NCI-H2171 treated with DMSO at 0.1 percent for 48 hours (cell line): ENCODE measurements at regions not wholly inside any gene's neighbourhood (a gene's known extent, or its start where the extent isn't known, plus 50 kb on each side); places are given as distances from the start of the nearest gene placed in this dataset.
"Not testable (repeated sequence)": the region's sequence is repeated elsewhere in the genome, so short reads cannot be mapped to it uniquely, and the experiment has no call there.

Experiments
- DNase-seq: peaks from one replicate; lab custom pipeline; 2025; lab: John Stamatoyannopoulos, UW

DNA sequence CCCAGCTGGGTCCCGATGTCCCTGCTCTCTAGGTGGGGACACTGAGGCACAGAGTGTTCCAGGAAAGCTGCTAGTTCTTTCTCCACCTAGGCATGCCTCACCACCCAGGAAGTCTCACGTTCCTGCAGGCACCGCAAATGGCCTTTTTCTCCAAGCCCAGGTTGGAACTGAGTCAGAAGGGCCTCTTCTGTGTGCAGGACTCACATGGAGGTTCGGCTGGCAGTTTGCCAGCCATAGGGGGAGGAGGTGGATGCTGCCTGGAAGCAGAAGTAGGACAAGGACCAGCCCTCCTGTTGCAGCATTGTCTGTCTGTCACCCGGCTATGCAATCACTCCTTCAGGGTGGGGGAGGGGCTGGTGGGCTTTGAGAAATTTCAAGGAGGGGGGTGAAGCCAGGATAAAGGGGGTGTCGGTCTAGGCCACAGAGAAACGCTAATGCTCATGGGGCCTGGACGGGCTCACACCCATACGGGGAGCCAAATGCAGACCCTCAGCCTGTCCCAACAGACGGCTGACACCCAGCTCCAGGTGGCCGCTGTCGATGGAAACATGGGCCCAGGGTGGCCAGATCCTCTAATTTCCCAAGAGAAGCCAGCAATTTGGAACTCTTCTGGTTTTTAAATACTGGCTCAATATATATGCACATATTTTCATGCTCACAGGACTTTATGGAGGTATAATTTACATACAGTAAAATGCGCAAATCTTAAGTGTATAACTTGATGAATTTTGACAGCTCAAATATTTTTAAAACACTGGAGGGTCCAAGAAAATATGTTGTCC lies 120.5 kb downstream of the PHETA1 start:
- DNase-seq = peak; percentile 78

DNA sequence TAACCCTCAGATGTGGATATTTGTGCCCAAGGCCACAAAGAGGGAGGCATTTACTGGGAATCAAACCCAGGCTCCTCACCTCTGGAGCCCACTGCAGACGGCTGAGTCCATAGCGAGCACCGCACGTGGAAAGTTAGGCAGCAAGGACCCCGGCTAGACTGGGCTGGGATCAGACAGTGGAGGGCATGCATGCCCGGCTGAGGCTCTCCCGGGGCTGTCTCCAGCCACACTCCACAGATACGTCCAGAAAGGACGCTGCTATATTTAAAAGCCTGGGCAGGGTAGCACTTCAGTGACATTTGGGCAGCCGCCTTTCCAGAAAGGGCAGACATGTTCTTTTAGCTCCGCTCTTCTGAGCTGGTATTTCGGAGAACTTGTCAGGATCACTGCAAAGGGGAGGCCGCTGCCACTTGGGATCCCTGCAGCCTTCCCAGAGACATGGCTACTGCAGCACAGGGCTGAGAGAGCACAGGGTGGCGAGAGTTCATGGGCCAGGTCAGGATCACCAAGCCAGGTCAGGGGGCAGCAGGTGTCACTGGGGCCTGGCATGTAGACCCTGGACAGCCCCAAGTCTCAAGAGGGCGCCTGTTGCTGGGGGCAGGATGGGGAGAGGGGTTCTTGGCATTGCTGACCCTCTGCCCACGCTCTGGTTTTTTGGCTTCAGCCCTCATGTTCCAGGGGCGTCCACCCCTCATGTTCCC lies 121.7 kb downstream of the PHETA1 start:
- no peak for DNase-seq

- DNase-seq = no peak
Measured at GRCh38 chr12:111246477-111247011, 122.4 kb downstream of the PHETA1 start.

DNA sequence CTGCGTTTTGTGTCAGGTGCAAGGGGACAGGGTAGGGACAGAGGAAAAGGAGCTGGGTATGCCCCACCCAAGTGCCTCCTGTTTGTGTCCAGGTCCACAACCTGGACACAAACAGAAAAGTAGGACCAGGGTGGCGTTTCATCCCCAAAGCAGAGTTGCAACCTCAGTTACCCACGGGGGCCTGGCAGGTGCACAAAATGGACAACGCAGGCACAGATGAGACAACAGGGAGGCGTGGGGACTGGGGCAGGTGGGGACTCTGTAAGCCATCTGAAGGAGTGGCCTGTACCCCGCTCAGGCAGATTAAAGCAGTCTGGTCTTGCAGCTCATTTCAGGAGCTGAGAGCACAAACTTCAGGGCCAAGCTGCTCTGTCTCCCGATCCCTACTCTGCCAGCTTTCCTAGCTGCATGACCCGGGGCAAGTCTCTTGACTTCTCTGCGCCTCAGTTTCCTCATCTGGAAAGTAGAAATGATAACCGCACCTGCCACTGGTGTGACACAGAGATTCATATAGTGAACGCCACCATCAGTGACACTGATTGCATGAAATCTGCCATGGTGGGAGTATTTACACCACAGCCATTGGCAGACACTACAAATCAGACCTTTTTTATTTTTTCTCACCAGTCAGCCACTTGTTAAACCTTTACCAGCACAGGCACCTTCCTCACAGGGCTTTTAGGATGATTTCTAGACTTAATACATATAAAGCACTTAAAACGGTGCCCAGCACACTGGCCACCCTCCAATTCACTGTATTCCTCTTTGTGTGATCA lies 123.0 kb downstream of the PHETA1 start:
- no peak for DNase-seq

- DNase-seq = no peak
Measured at GRCh38 chr12:111244673-111245072, 124.2 kb downstream of the PHETA1 start.

- not testable (repeated sequence) for DNase-seq
Measured at GRCh38 chr12:111242817-111243216, 126.1 kb downstream of the PHETA1 start.

DNA sequence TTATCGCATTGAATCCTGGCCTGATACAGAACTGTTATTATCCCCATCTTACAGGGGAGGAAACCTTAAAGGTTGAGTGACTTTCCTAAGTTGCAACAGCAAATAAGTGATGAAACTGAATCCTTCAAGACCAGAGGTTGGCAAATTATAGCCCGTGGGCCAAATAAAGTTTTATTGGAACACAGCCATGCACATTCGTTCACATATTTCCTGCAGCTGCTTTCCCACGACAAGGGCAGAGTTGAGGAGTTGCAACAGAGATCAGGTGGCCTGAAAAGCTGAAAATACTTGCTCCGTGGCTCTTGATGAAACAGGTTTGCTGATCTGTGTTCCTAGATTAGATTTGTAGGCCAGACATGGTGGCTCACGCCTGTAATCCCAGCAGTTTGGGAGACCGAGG lies 126.7 kb downstream of the PHETA1 start:
- DNase-seq = no peak

GRCh38 chr12:111240374-111240773 lies 128.5 kb downstream of the PHETA1 start:
- no peak for DNase-seq

- no peak for DNase-seq
Measured at GRCh38 chr12:111239235-111239634, 129.7 kb downstream of the PHETA1 start.

GRCh38 chr12:111238075-111238734 lies 130.7 kb downstream of the PHETA1 start:
- DNase-seq = no peak

DNA sequence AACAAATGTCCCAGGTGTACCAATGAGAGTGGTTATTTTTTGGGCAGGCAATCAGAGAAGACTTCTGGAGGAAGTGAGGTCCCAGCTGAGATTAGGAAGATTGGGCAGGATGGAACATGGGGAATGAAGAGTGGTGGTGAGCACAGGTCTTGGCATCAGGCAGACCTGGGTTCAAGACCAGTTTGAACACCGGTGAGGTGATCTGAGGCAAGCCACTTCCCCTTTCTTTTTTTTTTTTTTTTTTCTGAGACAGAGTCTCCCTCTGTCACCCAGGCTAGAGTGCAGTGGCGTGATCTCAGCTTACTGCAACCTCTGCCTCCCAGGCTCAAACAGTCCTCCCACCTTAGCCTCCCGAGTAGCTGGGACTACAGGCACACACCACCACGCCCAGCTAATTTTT lies 134.4 kb downstream of the PHETA1 start:
- DNase-seq = not testable (repeated sequence)

- DNase-seq = no peak
Measured at GRCh38 chr12:111233786-111234185, 135.1 kb downstream of the PHETA1 start.

- peak; percentile 10 for DNase-seq
Measured at GRCh38 chr12:111230649-111231048, 138.2 kb downstream of the PHETA1 start.

- DNase-seq = no peak
Measured at GRCh38 chr12:111228916-111229666, 139.8 kb downstream of the PHETA1 start.

GRCh38 chr12:111227476-111228420 lies 141.1 kb downstream of the PHETA1 start:
- peak; percentile 36 for DNase-seq

DNA sequence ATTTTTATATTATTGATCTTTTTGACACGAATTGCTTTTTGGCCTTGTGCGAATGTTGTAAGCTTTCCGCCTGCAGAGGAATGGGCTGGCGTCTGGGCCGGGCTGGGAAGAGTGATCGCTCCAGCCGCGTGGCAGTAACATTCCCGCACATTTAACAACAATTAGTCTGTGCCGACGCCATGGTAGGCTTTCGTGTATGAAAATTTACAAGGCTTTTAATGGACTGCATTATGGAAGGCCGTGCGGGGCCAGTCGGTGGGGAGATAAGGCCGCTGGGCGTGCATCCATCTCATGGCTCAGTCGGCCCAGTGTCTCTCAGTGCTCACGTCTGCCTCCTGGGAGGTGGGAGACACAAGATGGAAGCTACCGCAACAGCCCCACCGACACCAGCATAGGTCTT lies 142.2 kb downstream of the PHETA1 start:
- DNase-seq = no peak

DNA sequence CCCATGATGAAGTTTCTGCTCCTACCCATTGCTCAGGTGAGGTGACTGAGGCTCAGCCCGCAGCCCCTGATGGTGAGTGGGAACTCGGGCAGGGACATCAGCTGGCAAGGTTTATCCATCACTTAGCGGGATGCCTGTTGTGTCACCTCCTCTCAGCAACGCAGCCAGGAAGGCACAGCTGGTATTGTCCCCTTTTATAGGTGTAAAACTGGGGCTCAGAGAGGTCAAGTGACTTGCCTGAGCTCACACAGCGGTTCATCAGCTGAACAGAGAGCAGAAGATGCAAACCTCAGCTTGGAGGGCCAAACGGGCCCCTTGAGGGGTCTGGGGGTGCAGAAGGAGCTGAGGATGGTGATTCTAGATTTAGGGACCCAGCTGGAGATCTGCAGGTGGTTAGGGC lies 143.6 kb downstream of the PHETA1 start:
- DNase-seq = no peak

DNA sequence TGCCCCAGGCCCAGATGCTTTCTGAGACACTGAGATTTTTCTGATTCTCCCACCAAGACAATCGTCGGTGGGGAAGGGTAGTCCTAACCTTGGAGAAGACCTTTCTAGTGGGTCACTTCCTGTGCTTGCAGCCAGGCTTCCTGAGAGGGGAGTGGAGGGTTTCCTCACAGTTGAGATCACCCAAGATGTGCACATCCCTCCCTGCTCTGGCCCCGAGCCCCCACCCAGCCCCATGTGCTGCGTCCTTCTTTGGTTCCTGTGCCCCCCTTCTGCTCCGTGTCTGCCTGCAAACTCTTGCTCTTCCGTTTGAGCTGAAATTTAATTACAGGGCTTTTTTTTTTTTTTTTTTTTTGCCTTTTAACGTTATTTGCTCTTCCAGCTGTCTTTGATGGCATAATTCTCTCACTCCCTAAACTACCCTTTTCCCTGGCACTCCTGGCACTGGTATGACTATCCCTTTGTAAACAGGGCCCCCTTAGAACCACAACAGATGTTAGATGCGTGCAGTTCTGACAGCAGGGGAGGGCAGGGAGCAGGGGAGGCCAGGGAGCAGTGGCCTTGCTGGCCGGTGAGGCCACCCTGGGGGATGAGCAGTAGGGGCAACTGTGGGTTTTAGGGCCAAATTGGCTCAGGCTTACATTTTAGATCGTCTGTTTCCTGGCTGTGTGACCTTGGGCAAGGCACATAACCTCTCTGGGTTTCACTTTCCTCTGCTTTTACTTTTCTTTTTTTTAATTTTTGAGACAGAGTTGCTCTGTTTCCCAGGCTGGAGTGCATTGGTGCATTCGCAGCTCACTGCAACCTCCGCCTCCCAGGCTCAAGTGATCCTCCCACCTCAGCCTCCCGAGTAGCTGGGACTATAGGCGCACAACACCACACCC lies 144.5 kb downstream of the PHETA1 start:
- peak; percentile 91 for DNase-seq

- DNase-seq = no peak
Measured at GRCh38 chr12:111222523-111222922, 146.4 kb downstream of the PHETA1 start.
